ENCODE measurements at regions not wholly inside any gene's neighbourhood (a gene's known extent, or its start where the extent isn't known, plus 50 kb on each side); places are given as distances from the start of the nearest gene placed in this dataset.

DNA sequence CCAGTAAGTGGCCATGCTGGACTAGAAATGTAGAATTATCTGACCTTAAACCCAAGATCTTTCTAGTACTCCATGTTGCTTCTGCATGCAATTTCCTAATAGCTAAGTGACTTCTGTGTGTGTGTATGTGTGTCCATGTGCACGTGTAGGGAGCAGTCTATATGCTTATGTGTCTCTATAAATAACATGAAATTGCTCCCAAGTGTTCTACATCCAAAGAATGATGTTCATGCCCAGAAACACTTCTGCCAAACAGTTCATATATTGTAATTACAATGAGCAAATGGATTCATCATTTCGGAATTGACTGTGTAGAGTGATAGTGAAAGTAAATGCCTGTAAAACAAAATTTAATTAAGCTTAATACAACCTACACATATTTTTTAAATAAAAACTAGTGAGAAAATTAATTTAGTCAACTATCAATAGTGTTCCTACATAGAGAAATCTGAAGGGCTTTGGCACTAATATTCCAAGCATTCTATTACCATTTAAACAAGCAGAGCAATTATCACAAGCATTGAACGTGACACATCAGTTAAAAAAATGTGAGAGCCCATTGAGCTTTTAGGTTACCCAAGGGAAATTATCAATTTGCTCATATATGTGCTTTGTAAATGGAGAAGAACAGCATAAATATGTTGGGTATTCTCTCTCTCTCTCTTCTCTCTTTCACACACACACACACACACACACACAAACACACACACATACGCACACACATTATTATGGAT lies 1067.4 kb downstream of the CNTNAP5 start:
- TF ChIP-seq, protein P1, sequence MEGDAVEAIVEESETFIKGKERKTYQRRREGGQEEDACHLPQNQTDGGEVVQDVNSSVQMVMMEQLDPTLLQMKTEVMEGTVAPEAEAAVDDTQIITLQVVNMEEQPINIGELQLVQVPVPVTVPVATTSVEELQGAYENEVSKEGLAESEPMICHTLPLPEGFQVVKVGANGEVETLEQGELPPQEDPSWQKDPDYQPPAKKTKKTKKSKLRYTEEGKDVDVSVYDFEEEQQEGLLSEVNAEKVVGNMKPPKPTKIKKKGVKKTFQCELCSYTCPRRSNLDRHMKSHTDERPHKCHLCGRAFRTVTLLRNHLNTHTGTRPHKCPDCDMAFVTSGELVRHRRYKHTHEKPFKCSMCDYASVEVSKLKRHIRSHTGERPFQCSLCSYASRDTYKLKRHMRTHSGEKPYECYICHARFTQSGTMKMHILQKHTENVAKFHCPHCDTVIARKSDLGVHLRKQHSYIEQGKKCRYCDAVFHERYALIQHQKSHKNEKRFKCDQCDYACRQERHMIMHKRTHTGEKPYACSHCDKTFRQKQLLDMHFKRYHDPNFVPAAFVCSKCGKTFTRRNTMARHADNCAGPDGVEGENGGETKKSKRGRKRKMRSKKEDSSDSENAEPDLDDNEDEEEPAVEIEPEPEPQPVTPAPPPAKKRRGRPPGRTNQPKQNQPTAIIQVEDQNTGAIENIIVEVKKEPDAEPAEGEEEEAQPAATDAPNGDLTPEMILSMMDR (conservative IDR thresholded peaks at IDR 0.05; ENCODE audit: low read length): no peak
- no peak overlapping the region for H3K4me3 ChIP-seq (ENCODE audit: low read length)
- no peak for DNase-seq (ENCODE audit: low read depth)

DNA sequence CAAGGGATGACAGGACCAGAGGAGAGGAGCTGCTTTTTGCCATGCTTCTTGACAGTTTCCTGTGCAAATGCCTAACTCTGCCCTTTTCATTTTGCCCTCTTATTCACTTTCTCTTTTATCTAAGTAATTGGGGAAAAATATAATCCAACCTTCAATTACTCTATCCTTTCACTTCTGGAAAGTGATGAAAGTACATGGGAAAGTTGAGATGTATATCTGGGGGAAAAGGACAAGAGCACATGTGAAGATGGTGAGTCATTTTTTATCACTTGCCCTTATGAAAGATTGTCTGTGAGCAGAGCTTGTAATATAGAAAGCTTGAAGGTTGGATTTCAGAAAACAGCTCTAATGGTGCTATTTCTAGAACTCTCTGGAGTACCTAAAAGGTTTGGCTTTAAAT lies 1070.7 kb downstream of the CNTNAP5 start:
- H3K4me3 ChIP-seq (ENCODE audit: low read length): no peak overlapping the region
- no peak for DNase-seq (ENCODE audit: low read depth)
- TF ChIP-seq, protein P1 (conservative IDR thresholded peaks at IDR 0.05; ENCODE audit: low read length): no peak

DNA sequence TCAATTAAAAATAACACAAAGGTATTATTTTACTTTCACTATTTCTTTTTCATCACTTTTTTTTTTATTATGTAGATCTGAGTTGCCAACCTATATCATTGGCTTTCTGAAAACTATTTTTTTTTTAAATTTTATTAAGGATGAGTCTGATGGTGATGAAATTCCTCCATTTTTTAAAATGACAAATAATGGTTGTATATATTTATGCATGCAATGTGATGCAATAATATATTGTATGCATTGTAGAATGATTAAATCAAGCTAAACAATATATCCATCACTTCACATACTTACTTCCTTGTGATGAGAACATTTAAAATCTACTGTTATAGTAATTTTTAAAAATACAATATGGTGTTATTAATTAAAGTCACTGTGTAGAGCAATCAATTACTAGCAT lies 1081.6 kb downstream of the CNTNAP5 start:
- no peak overlapping the region for H3K4me3 ChIP-seq (ENCODE audit: low read length)
- DNase-seq (ENCODE audit: low read depth): no peak
- TF ChIP-seq, protein P1 (conservative IDR thresholded peaks at IDR 0.05; ENCODE audit: low read length): no peak

DNA sequence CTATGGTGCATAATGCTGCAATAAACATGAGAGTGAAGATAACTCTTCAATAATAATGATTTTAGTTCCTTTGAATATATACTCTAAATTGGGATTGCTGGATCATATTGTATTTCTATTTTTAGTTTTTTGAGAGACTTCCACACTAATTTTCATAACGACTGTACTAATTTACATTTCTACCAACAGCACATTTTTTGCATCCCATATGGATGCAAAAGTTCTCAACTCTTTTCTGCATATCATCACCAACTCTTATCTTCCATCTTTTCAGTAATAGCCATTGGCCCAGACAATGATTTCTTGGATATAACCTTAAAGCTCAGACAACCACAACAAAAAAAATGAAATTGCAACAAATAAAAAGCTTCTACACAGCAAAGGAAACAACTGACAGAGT lies 1082.4 kb downstream of the CNTNAP5 start:
- H3K4me3 ChIP-seq (ENCODE audit: low read length): no peak overlapping the region
- TF ChIP-seq, protein P1 (conservative IDR thresholded peaks at IDR 0.05; ENCODE audit: low read length): no peak
- no peak for DNase-seq (ENCODE audit: low read depth)

DNA sequence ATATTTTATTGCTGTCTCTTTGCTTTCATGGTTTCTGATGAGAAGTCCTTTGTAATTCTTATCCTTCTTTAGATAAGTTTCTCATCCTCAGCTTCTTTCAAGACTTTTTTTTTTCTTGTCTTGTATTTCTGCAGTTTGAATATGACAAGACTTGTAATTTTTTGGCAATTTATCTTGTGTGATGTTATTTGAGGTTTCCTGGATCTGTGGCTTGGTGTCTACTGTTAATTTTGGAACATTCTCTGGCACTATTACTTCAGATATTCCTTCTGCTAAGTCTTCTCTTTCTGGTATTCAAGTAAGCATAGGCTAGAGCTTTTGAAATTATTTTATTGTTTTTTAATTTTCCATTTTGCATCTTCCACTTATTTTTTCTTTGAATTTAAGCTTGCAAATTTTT lies 1083.2 kb downstream of the CNTNAP5 start:
- DNase-seq (ENCODE audit: low read depth): no peak
- TF ChIP-seq, protein P1 (conservative IDR thresholded peaks at IDR 0.05; ENCODE audit: low read length): no peak
- no peak overlapping the region for H3K4me3 ChIP-seq (ENCODE audit: low read length)

DNA sequence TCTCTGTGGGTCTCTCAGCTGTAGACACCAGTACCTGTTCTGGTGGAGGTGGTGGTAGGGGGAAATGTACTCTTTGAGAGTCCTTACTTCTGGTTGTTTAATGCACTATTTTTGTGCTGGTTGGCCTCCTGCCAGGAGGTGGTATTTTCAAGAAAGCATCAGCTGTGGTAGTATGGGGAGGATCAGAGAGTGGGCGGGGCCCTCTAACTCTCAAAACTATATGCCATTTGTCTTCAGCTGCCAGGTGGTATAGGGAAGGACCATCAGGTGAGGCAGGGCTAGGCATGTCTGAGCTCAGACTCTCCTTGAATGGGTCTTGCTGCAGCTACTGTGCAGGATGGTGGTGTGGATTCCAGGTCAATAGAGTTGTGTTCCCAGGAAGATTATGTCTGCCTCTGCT lies 1100.8 kb downstream of the CNTNAP5 start:
- TF ChIP-seq, protein P1 (conservative IDR thresholded peaks at IDR 0.05; ENCODE audit: low read length): no peak
- DNase-seq (ENCODE audit: low read depth): no peak
- no peak overlapping the region for H3K4me3 ChIP-seq (ENCODE audit: low read length)

DNA sequence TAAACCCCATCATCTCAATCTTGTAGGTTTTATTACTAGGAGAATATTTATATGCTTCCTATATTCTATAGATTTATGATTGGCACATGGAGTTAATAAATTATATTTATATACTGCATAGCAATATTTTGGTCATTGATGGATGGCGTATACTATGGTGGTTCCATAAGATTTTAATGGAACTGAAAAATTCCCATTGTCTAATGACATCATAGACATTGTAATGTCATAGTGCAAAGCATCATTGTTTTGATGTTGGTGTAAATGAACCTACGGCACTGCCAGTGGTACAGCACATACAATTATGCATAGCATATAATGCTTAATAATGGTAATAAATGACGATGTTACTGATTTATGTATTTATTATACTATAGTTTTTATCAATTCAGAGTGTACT lies 1135.9 kb downstream of the CNTNAP5 start:
- TF ChIP-seq, protein P1 (conservative IDR thresholded peaks at IDR 0.05; ENCODE audit: low read length): no peak

More for the DNA sequence above, 1135.9 kb downstream of the CNTNAP5 start:
- DNase-seq (ENCODE audit: low read depth): no peak
- no peak overlapping the region for H3K4me3 ChIP-seq (ENCODE audit: low read length)
